Activated CD4-positive, alpha-beta T cell treated with anti-CD3 and anti-CD28 coated beads, Interleukin-2, amount 50 U/mL, for 16 hours (primary cell): ENCODE measurements at regions not wholly inside any gene's neighbourhood (a gene's known extent, or its start where the extent isn't known, plus 50 kb on each side); places are given as distances from the start of the nearest gene placed in this dataset.
"Not testable (repeated sequence)": the region's sequence is repeated elsewhere in the genome, so short reads cannot be mapped to it uniquely, and the experiment has no call there.

Source experiments
- DNase-seq: peaks from one replicate; pipeline ENCODE4 v3.0.0-alpha.2; 2020

- not testable (repeated sequence) for DNase-seq
These were observed 938.7 kb downstream of the NLGN4X start for GRCh38 chrX:5289949-5290348.

GRCh38 chrX:5278908-5279307, 949.8 kb downstream of the NLGN4X start:
- no peak for DNase-seq

GRCh38 chrX:5265324-5265850, 963.3 kb downstream of the NLGN4X start:
- no peak for DNase-seq

- DNase-seq = no peak
These were observed 978.6 kb downstream of the NLGN4X start for GRCh38 chrX:5250106-5250505.

- DNase-seq = no peak
These were observed 986.4 kb downstream of the NLGN4X start for GRCh38 chrX:5242091-5242790.

GRCh38 chrX:5236749-5237148, 991.9 kb downstream of the NLGN4X start:
- DNase-seq = no peak

- DNase-seq = no peak
These were observed 992.6 kb downstream of the NLGN4X start for GRCh38 chrX:5236096-5236495.

- no peak for DNase-seq
These were observed 994.8 kb downstream of the NLGN4X start for GRCh38 chrX:5233830-5234229.

GRCh38 chrX:5220421-5220820, 1008.2 kb downstream of the NLGN4X start:
- DNase-seq = no peak

- DNase-seq = no peak
These were observed 1033.9 kb downstream of the NLGN4X start for GRCh38 chrX:5194806-5195205.

- DNase-seq = no peak
These were observed 1048.4 kb downstream of the NLGN4X start for GRCh38 chrX:5180135-5180741.

GRCh38 chrX:5176766-5177165, 1051.9 kb downstream of the NLGN4X start:
- DNase-seq = no peak

GRCh38 chrX:5163663-5164062, 1065.0 kb downstream of the NLGN4X start:
- no peak for DNase-seq

GRCh38 chrX:5155301-5155700, 1073.4 kb downstream of the NLGN4X start:
- no peak for DNase-seq

- DNase-seq = no peak
These were observed 1082.7 kb downstream of the NLGN4X start for GRCh38 chrX:5145957-5146356.

GRCh38 chrX:5142644-5143043, 1086.0 kb downstream of the NLGN4X start:
- DNase-seq = no peak

- no peak for DNase-seq
These were observed 1106.4 kb downstream of the NLGN4X start for GRCh38 chrX:5122181-5122678.

- DNase-seq = no peak
These were observed 1110.9 kb downstream of the NLGN4X start for GRCh38 chrX:5117816-5118215.

GRCh38 chrX:5113128-5113527, 1115.5 kb downstream of the NLGN4X start:
- peak; percentile 12 for DNase-seq

GRCh38 chrX:5100004-5100403, 1128.7 kb downstream of the NLGN4X start:
- no peak for DNase-seq

- DNase-seq = no peak
These were observed 1142.3 kb downstream of the NLGN4X start for GRCh38 chrX:5086388-5086787.

- no peak for DNase-seq
These were observed 1144.4 kb downstream of the NLGN4X start for GRCh38 chrX:5084279-5084678.

GRCh38 chrX:5082705-5083104, 1146.0 kb downstream of the NLGN4X start:
- no peak for DNase-seq

- no peak for DNase-seq
These were observed 1147.9 kb downstream of the NLGN4X start for GRCh38 chrX:5080791-5081190.
